ENCODE measurements at regions not wholly inside any gene's neighbourhood (a gene's known extent, or its start where the extent isn't known, plus 50 kb on each side); places are given as distances from the start of the nearest gene placed in this dataset.

GRCh38 chr1:69038379-69038778 is 529.3 kb upstream of the LRRC7 start:
- Histone ChIP-seq H3K9ac (ENCODE audit: low read depth in 1 of 2, low read length in 2 of 2) (no peak overlapping the region), H3K27me3 (ENCODE audit: control insufficient read depth in 4 of 4, insufficient read depth in 4 of 4, low read length in 3 of 4) (no peaks in the 10 kb centered on the region), H3K36me3 (ENCODE audit: control insufficient read depth in 4 of 4, insufficient read depth in 3 of 4, low read depth in 1 of 4, low read length in 3 of 4) (no peaks in the 10 kb centered on the region), H3K9me3 (ENCODE audit: control insufficient read depth in 4 of 4, low read length in 3 of 4) (peaks cover 0 to 6% (median 3%) of the 10 kb centered on the region in 4 donors), H3K27ac (ENCODE audit: low read depth in 1 of 2, low read length in 2 of 2) (no peak overlapping the region), H3K4me3 (ENCODE audit: low read depth in 1 of 3, low read length in 3 of 3) (no peak overlapping the region), H3K4me1 (ENCODE audit: control insufficient read depth in 4 of 4, insufficient read depth in 4 of 4, low read length in 3 of 4) (no peaks in the 10 kb centered on the region)
- TF ChIP-seq TAF1 (conservative IDR thresholded peaks at IDR 0.05) (no peak), ATF3 (IDR thresholded peaks at IDR 0.05) (no peak), CTCF (IDR thresholded peaks at IDR 0.05; ENCODE audit: low read depth, low read length, missing input control) (no peak), REST (IDR thresholded peaks at IDR 0.05) (no peak), SP1 (IDR thresholded peaks at IDR 0.05) (no peak), FOXA2 (IDR thresholded peaks at IDR 0.05) (no peak), YY1 (IDR thresholded peaks at IDR 0.05) (no peak)
- DNase-seq (ENCODE audit: low spot score), result no peak

GRCh38 chr1:69045572-69045971 is 522.1 kb upstream of the LRRC7 start:
- H3K9ac ChIP-seq (ENCODE audit: low read depth in 1 of 2, low read length in 2 of 2), result no peak overlapping the region
- H3K9me3 ChIP-seq (ENCODE audit: control insufficient read depth in 4 of 4, low read length in 3 of 4), result no peaks in the 10 kb centered on the region
- H3K36me3 ChIP-seq (ENCODE audit: control insufficient read depth in 4 of 4, insufficient read depth in 3 of 4, low read depth in 1 of 4, low read length in 3 of 4), result no peaks in the 10 kb centered on the region
- no peak for DNase-seq (ENCODE audit: low spot score)
- no peaks in the 10 kb centered on the region for H3K4me1 ChIP-seq (ENCODE audit: control insufficient read depth in 4 of 4, insufficient read depth in 4 of 4, low read length in 3 of 4)
- no peak overlapping the region for H3K4me3 ChIP-seq (ENCODE audit: low read depth in 1 of 3, low read length in 3 of 3)
- H3K27ac ChIP-seq (ENCODE audit: low read depth in 1 of 2, low read length in 2 of 2), result no peak overlapping the region
- H3K27me3 ChIP-seq (ENCODE audit: control insufficient read depth in 4 of 4, insufficient read depth in 4 of 4, low read length in 3 of 4), result no peaks in the 10 kb centered on the region
- 86% methylated on average over 1 of the region's 1 CpG for WGBS
- TF ChIP-seq ATF3 (IDR thresholded peaks at IDR 0.05), result no peak
- TF ChIP-seq RAD21 (IDR thresholded peaks at IDR 0.05), result no peak

GRCh38 chr1:69055194-69055593 is 512.5 kb upstream of the LRRC7 start:
- WGBS, result 52% methylated on average over 2 of the region's 2 CpGs
- Histone ChIP-seq H3K9me3 (ENCODE audit: control insufficient read depth in 4 of 4, low read length in 3 of 4) (no peaks in the 10 kb centered on the region), H3K27me3 (ENCODE audit: control insufficient read depth in 4 of 4, insufficient read depth in 4 of 4, low read length in 3 of 4) (peaks cover 0 to 6% (median 0%) of the 10 kb centered on the region in 4 donors), H3K9ac (ENCODE audit: low read depth in 1 of 2, low read length in 2 of 2) (no peak overlapping the region), H3K27ac (ENCODE audit: low read depth in 1 of 2, low read length in 2 of 2) (no peak overlapping the region), H3K4me3 (ENCODE audit: low read depth in 1 of 3, low read length in 3 of 3) (no peak overlapping the region), H3K36me3 (ENCODE audit: control insufficient read depth in 4 of 4, insufficient read depth in 3 of 4, low read depth in 1 of 4, low read length in 3 of 4) (no peaks in the 10 kb centered on the region), H3K4me1 (ENCODE audit: control insufficient read depth in 4 of 4, insufficient read depth in 4 of 4, low read length in 3 of 4) (no peaks in the 10 kb centered on the region)
- DNase-seq (ENCODE audit: low spot score), result no peak
- TF ChIP-seq FOXA1 (IDR thresholded peaks at IDR 0.05) (no peak), HNF4A (conservative IDR thresholded peaks at IDR 0.05) (no peak), RAD21 (IDR thresholded peaks at IDR 0.05) (no peak), SP1 (IDR thresholded peaks at IDR 0.05) (no peak), ZBTB33 (IDR thresholded peaks at IDR 0.05) (no peak), JUND (IDR thresholded peaks at IDR 0.05) (no peak), NR2F2 (IDR thresholded peaks at IDR 0.05) (no peak), HNF4G (IDR thresholded peaks at IDR 0.05) (no peak), ATF3 (IDR thresholded peaks at IDR 0.05) (no peak), RXRA (IDR thresholded peaks at IDR 0.05) (no peak), YY1 (IDR thresholded peaks at IDR 0.05) (no peak), REST (IDR thresholded peaks at IDR 0.05) (no peak), GABPA (IDR thresholded peaks at IDR 0.05 in 1 of 2, conservative IDR thresholded peaks at IDR 0.05 in 1 of 2) (no peak), FOXA2 (IDR thresholded peaks at IDR 0.05) (no peak)
